ENCODE measurements at regions not wholly inside any gene's neighbourhood (a gene's known extent, or its start where the extent isn't known, plus 50 kb on each side); places are given as distances from the start of the nearest gene placed in this dataset.

- Histone ChIP-seq H3K4ac (ENCODE audit: low read depth, low read length) (no peak overlapping the region), H3K14ac (replicated peaks; ENCODE audit: low read depth, low read length) (no peak overlapping the region), H3K9me1 (ENCODE audit: insufficient read depth, low read length) (no peaks in the 10 kb centered on the region), H3K36me3 (ENCODE audit: control insufficient read depth, insufficient read depth, low read length) (no peaks in the 10 kb centered on the region), H2AFZ (replicated peaks; ENCODE audit: low read length, poor library complexity) (no peak overlapping the region), H3K56ac (ENCODE audit: extremely low read depth, insufficient read depth, low read length) (no peak overlapping the region), H3K27ac (ENCODE audit: insufficient read depth, low read length) (no peak overlapping the region), H3K4me1 (ENCODE audit: control insufficient read depth, insufficient read depth, low read length) (no peaks in the 10 kb centered on the region), H4K91ac (ENCODE audit: insufficient read depth, low read depth, low read length) (no peak overlapping the region), H4K5ac (ENCODE audit: low read depth, low read length) (no peak overlapping the region), H2BK120ac (ENCODE audit: low read depth, low read length) (no peak overlapping the region), H3K27me3 (ENCODE audit: control insufficient read depth, insufficient read depth, low read length) (no peaks in the 10 kb centered on the region), H2AK9ac (replicated peaks; ENCODE audit: low read depth, low read length, poor library complexity) (no peak overlapping the region), H2BK5ac (ENCODE audit: low read depth, low read length, poor library complexity, severe bottlenecking) (no peak overlapping the region), H3K18ac (ENCODE audit: low read depth, low read length) (no peak overlapping the region), H3K4me2 (ENCODE audit: low read depth, low read length) (no peak overlapping the region), H3K23ac (ENCODE audit: low read depth, low read length) (no peak overlapping the region), H4K20me1 (ENCODE audit: insufficient read depth, low read length) (no peaks in the 10 kb centered on the region), H3K79me1 (ENCODE audit: low read depth in 1 of 2, low read length in 2 of 2) (no peaks in the 10 kb centered on the region), H2BK20ac (ENCODE audit: low read depth, low read length) (no peak overlapping the region), H2AK5ac (ENCODE audit: low read depth, low read length) (no peak overlapping the region), H3K9ac (ENCODE audit: low read depth, low read length) (no peak overlapping the region), H3K9me3 (ENCODE audit: control insufficient read depth, insufficient read depth, low read length) (no peaks in the 10 kb centered on the region), H4K8ac (ENCODE audit: low read depth in 2 of 2, low read length in 2 of 2) (no peak overlapping the region), H2BK15ac (ENCODE audit: low read depth, low read length) (no peak overlapping the region), H3K4me3 (ENCODE audit: insufficient read depth, low read depth, low read length) (no peak overlapping the region)
- no peak for TF ChIP-seq CTCF (conservative IDR thresholded peaks at IDR 0.05; ENCODE audit: low read depth, low read length)
- no peak for TF ChIP-seq SMC3 (IDR thresholded peaks at IDR 0.05; ENCODE audit: low read depth, low read length)
- peak; percentile 22; the same call in 1 of the 2 replicates for TF ChIP-seq MAFK (IDR thresholded peaks at IDR 0.05; ENCODE audit: low read depth, low read length)
- POLR2A ChIA-PET (ENCODE audit: unreplicated experiment), result no interaction called here
- dilution Hi-C loops (cut with HindIII; ENCODE audit: low sequenced_read_pairs, unreplicated experiment), result no loop called here
- in situ Hi-C loops (cut with MboI; ENCODE audit: low sequenced_read_pairs), result no loop called here
- DNase-seq, result no peak
- WGBS, 2 experiments (ENCODE audit: extremely low coverage in 2 of 2, insufficient read length in 1 of 2), result no CpG with 5 or more reads among the region's 5 CpGs
- intact Hi-C loops (cut with micrococcal nuclease), result no loop called here
- no TSS peak for BruUV-seq (replicated peaks)
- CTCF ChIA-PET, result interaction anchor here (0.6 kb wide), 1 partner anchor 792 kb away, joined by 3 read pairs; no protein-coding TSS in a partner anchor
- ATAC-seq (ENCODE audit: low read depth), result no peak
These were observed 160.0 kb upstream of the PLEKHA5 start for GRCh38 chr12:18969512-18969911.

Measured in IMR-90 (cell line).